Erythroblast (primary cell): ENCODE measurements at regions not wholly inside any gene's neighbourhood (a gene's known extent, or its start where the extent isn't known, plus 50 kb on each side); places are given as distances from the start of the nearest gene placed in this dataset.

Source experiments
- GATA1 ChIP-seq: IDR thresholded peaks from 2 replicates; pipeline ENCODE4 v1.6.1; 2011; ENCODE audit warnings: low read depth, mild to moderate bottlenecking, control low read depth, low read length, moderate library complexity
- POLR2A ChIP-seq: IDR thresholded peaks from 2 replicates; pipeline ENCODE4 v1.6.1; 2011; ENCODE audit warnings: mild to moderate bottlenecking, low read length

DNA sequence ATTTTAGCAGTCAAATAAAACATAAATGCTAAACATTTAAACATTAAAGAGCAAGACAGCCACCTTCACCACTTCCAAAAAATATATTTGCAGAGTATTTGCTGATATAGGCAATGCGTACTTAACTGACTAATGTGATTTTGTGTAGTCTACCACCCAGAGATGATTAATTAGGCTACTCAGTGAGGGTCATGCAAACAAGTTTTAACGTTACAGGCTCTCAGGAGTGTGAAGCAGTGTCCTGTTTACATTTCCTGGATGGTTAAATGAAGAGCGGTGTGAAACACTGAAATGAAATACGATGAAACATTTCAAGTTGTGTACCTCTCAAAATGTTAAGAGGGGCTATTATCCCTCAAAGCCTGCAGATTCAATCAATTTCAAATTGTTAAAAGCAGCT lies 165.8 kb upstream of the LRIG3 start:
- no peak for TF ChIP-seq POLR2A
- TF ChIP-seq GATA1 = no peak
